Lower leg skin (tissue), 3 donors: ENCODE measurements at regions not wholly inside any gene's neighbourhood (a gene's known extent, or its start where the extent isn't known, plus 50 kb on each side); places are given as distances from the start of the nearest gene placed in this dataset.

Experiments used
- POLR2A ChIP-seq, 2 donors: fragments of 450-650 bp; IDR thresholded peaks; one replicate each; pipeline ENCODE4 v1.6.1; 2016 to 2017; ENCODE audit warnings: antibody characterized with exemption in 2 of 2, mild to moderate bottlenecking in 1 of 2, moderate library complexity in 1 of 2
- TF ChIP-seq, protein P1 (sequence below), 3 donors: fragments of 450-650 bp; IDR thresholded peaks; one replicate each; pipeline ENCODE4 v1.5.1; 2016; ENCODE audit warnings: antibody characterized with exemption in 3 of 3, mild to moderate bottlenecking in 3 of 3, moderate library complexity in 2 of 3

DNA sequence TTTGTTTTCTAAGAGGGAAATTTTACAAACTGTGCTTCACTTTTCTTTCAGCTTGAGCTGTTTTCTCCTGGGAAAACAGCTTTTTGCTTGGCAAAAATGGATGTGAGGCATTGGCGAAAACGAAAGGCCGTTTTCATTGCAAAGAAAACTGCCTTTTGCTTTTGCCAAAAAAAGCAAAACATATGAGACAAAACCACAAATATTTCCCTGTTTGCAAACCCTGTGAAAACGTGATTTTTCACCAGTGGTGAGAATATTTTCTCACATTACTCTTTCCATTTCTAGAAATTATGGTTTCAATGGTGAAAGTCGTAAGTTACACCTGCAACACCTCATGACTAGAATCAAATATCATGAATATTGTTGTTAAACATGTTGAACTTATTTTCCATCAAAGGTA, 74.0 kb upstream of the ZBTB18 start:
- TF ChIP-seq, protein P1, sequence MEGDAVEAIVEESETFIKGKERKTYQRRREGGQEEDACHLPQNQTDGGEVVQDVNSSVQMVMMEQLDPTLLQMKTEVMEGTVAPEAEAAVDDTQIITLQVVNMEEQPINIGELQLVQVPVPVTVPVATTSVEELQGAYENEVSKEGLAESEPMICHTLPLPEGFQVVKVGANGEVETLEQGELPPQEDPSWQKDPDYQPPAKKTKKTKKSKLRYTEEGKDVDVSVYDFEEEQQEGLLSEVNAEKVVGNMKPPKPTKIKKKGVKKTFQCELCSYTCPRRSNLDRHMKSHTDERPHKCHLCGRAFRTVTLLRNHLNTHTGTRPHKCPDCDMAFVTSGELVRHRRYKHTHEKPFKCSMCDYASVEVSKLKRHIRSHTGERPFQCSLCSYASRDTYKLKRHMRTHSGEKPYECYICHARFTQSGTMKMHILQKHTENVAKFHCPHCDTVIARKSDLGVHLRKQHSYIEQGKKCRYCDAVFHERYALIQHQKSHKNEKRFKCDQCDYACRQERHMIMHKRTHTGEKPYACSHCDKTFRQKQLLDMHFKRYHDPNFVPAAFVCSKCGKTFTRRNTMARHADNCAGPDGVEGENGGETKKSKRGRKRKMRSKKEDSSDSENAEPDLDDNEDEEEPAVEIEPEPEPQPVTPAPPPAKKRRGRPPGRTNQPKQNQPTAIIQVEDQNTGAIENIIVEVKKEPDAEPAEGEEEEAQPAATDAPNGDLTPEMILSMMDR (IDR thresholded peaks at IDR 0.05), result no peak
- TF ChIP-seq POLR2A (IDR thresholded peaks at IDR 0.05), result no peak
